ENCODE measurements at regions not wholly inside any gene's neighbourhood (a gene's known extent, or its start where the extent isn't known, plus 50 kb on each side); places are given as distances from the start of the nearest gene placed in this dataset.

GRCh38 chr13:74945637-74946036 is 536.3 kb downstream of the TBC1D4 start:
- TF ChIP-seq EZH2phosphoT487 (IDR thresholded peaks at IDR 0.05; ENCODE audit: unreplicated experiment) (no peak), ZNF114 (CRISPR knock-in tag; IDR thresholded peaks at IDR 0.05) (no peak), EZH2 (IDR thresholded peaks at IDR 0.05; ENCODE audit: low read depth, unreplicated experiment) (no peak), CREB1 (CRISPR knock-in tag; IDR thresholded peaks at IDR 0.05; ENCODE audit: low read depth) (no peak), REST (IDR thresholded peaks at IDR 0.05; ENCODE audit: unreplicated experiment) (no peak), POLR2AphosphoS5 (IDR thresholded peaks at IDR 0.05; ENCODE audit: low read depth) (no peak), ETS1 (IDR thresholded peaks at IDR 0.05) (no peak), CTCF (conservative IDR thresholded peaks at IDR 0.05; ENCODE audit: low read depth in 2 of 2) (no peak), JUNB (IDR thresholded peaks at IDR 0.05; ENCODE audit: unreplicated experiment) (no peak), ZNF462 (CRISPR knock-in tag; IDR thresholded peaks at IDR 0.05) (no peak), NANOG (IDR thresholded peaks at IDR 0.05; ENCODE audit: borderline replicate concordance) (no peak), STAT1 (IDR thresholded peaks at IDR 0.05; ENCODE audit: unreplicated experiment) (no peak), ZNF331 (CRISPR knock-in tag; IDR thresholded peaks at IDR 0.05; ENCODE audit: low read depth) (no peak)
- ATAC-seq = no peak
- no peak overlapping the region for H3K4me3 Mint-ChIP-seq
- H3K4me1 Mint-ChIP-seq = no peaks in the 10 kb centered on the region
- no peak overlapping the region for H3K27ac ChIP-seq (ENCODE audit: low read depth)
- no peaks in the 10 kb centered on the region for H3K4me1 ChIP-seq (ENCODE audit: insufficient read depth)
- H3K27me3 ChIP-seq (ENCODE audit: insufficient read depth) = no peaks in the 10 kb centered on the region
- no peak overlapping the region for H3K27ac Mint-ChIP-seq
- no peak for DNase-seq (ENCODE audit: low spot score)
- H3K9me3 Mint-ChIP-seq = peaks cover 19% of the 10 kb centered on the region
- H3K4me2 ChIP-seq = no peak overlapping the region
- no peaks in the 10 kb centered on the region for H3F3A ChIP-seq (replicated peaks; ENCODE audit: low read depth)
- H3K36me3 Mint-ChIP-seq (ENCODE audit: low read depth) = peaks cover 3% of the 10 kb centered on the region; the same call in 2 of the 3 replicates
- no peak overlapping the region for H3K4me3 ChIP-seq
- no peaks in the 10 kb centered on the region for H4K20me1 ChIP-seq (replicated peaks; ENCODE audit: insufficient read depth)
- no peaks in the 10 kb centered on the region for H3K79me2 ChIP-seq (replicated peaks; ENCODE audit: insufficient read depth)
- no peaks in the 10 kb centered on the region for H3K27me3 Mint-ChIP-seq (ENCODE audit: insufficient read depth, low read depth, poor library complexity)
- no peaks in the 10 kb centered on the region for H3K36me3 ChIP-seq (ENCODE audit: insufficient read depth)
- no peak overlapping the region for H2AFZ ChIP-seq
- 0 out of 2 replicates have a peak, but pooled peaks cover 4% of the 10 kb centered on the region for H3K9me2 ChIP-seq (ENCODE audit: insufficient read depth)
